ENCODE measurements at regions not wholly inside any gene's neighbourhood (a gene's known extent, or its start where the extent isn't known, plus 50 kb on each side); places are given as distances from the start of the nearest gene placed in this dataset.
"Not testable (repeated sequence)": the region's sequence is repeated elsewhere in the genome, so short reads cannot be mapped to it uniquely, and the experiment has no call there.

GRCh38 chr11:81570669-81571068 lies 1163.0 kb downstream of the FAM181B start:
- H3K36me3 Mint-ChIP-seq (ENCODE audit: insufficient read depth, unreplicated experiment) = no peaks in the 10 kb centered on the region
- ChIA-PET CTCF (no interaction called here), POLR2A (no interaction called here)
- no peak overlapping the region for H3K27ac Mint-ChIP-seq (ENCODE audit: low read depth, unreplicated experiment)
- no peak overlapping the region for H3K4me3 Mint-ChIP-seq (ENCODE audit: unreplicated experiment)
- no TSS peak for BruUV-seq (replicated peaks)
- H3K27me3 Mint-ChIP-seq (ENCODE audit: insufficient read depth, unreplicated experiment) = peaks cover 39% of the 10 kb centered on the region
- DNase-seq (ENCODE audit: unreplicated experiment) = no peak
- intact Hi-C loops (cut with micrococcal nuclease) = no loop called here
- TF ChIP-seq CTCF (IDR thresholded peaks at IDR 0.05; ENCODE audit: unreplicated experiment) = no peak
- no peaks in the 10 kb centered on the region for H3K9me3 Mint-ChIP-seq (ENCODE audit: unreplicated experiment)
- no peaks in the 10 kb centered on the region for H3K4me1 Mint-ChIP-seq (ENCODE audit: insufficient read depth, unreplicated experiment)

DNA sequence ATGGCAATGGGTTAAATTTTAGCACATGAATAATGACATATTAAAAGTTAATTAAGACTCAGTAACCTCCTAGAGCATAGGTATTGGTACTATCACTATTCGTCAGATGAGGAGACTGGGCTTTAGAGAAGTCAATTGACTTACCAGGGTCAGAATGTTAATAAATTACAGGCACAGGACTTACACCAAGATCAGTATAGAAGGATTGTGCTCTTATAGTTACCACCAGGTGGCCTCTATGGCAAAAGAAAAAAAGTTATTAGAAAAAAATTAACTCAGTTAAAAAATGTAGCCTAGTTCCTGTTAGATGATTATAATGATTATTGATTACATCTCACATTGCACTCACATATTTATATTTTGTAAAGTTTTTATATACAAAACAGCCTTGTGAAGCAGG lies 1163.7 kb downstream of the FAM181B start:
- ChIA-PET POLR2A (no interaction called here), CTCF (no interaction called here)
- Mint-ChIP-seq H3K27ac (ENCODE audit: low read depth, unreplicated experiment) (no peak overlapping the region), H3K9me3 (ENCODE audit: unreplicated experiment) (peaks cover 6% of the 10 kb centered on the region), H3K36me3 (ENCODE audit: insufficient read depth, unreplicated experiment) (no peaks in the 10 kb centered on the region), H3K27me3 (ENCODE audit: insufficient read depth, unreplicated experiment) (peaks cover 39% of the 10 kb centered on the region), H3K4me1 (ENCODE audit: insufficient read depth, unreplicated experiment) (no peaks in the 10 kb centered on the region), H3K4me3 (ENCODE audit: unreplicated experiment) (no peak overlapping the region)
- no TSS peak for BruUV-seq (replicated peaks)
- intact Hi-C loops (cut with micrococcal nuclease) = no loop called here
- TF ChIP-seq CTCF (IDR thresholded peaks at IDR 0.05; ENCODE audit: unreplicated experiment) = no peak
- DNase-seq (ENCODE audit: unreplicated experiment) = no peak

DNA sequence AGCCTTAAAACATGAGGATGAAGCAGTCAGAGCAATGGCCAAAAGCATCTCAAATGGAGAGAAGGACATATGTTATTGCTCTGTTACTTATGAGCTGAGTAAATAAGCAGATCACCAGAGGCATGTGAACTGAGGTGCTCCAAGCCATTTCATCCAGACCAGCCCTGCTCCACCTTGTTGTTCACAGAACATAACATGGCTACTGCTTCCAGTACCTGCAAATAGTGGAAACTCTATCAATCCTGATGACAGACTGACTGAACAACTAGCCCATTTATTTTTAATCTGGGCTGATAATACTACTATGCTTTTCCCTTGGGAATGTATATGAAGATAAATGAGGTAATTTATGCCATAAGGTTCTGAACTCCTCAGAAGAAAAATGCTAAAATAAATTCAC lies 1164.7 kb downstream of the FAM181B start:
- ChIA-PET CTCF (no interaction called here), POLR2A (no interaction called here)
- no peak for TF ChIP-seq CTCF (IDR thresholded peaks at IDR 0.05; ENCODE audit: unreplicated experiment)
- Mint-ChIP-seq H3K27ac (ENCODE audit: low read depth, unreplicated experiment) (no peak overlapping the region), H3K27me3 (ENCODE audit: insufficient read depth, unreplicated experiment) (peaks cover 33% of the 10 kb centered on the region), H3K36me3 (ENCODE audit: insufficient read depth, unreplicated experiment) (no peaks in the 10 kb centered on the region), H3K4me1 (ENCODE audit: insufficient read depth, unreplicated experiment) (no peaks in the 10 kb centered on the region), H3K4me3 (ENCODE audit: unreplicated experiment) (no peak overlapping the region), H3K9me3 (ENCODE audit: unreplicated experiment) (peaks cover 7% of the 10 kb centered on the region)
- BruUV-seq (replicated peaks) = no TSS peak
- DNase-seq (ENCODE audit: unreplicated experiment) = no peak
- intact Hi-C loops (cut with micrococcal nuclease) = no loop called here

DNA sequence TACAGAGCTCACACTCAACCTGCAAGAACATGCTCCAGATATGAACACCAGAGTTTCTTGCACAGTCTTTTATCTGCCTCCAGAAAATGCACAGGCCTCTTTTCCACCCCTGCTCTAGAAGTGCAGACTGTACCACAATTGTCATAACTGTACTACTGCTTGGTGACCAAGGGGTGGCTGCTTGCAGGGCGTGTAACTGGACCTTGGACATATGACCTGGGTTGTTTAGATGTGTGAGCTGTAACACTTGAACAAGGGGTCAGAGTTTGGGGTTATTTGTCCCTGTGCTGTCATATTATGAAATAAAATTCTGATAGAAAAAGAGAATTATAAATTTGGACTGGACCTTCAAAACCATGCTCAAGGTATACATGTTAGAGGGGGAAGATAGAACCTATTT lies 1185.5 kb downstream of the FAM181B start:
- H3K27ac Mint-ChIP-seq (ENCODE audit: low read depth, unreplicated experiment) = no peak overlapping the region
- TF ChIP-seq CTCF (IDR thresholded peaks at IDR 0.05; ENCODE audit: unreplicated experiment) = no peak
- no peak for DNase-seq (ENCODE audit: unreplicated experiment)
- CTCF ChIA-PET = no interaction called here
- no peaks in the 10 kb centered on the region for H3K4me1 Mint-ChIP-seq (ENCODE audit: insufficient read depth, unreplicated experiment)
- BruUV-seq (replicated peaks) = no TSS peak
- POLR2A ChIA-PET = no interaction called here
- H3K9me3 Mint-ChIP-seq (ENCODE audit: unreplicated experiment) = no peaks in the 10 kb centered on the region
- intact Hi-C loops (cut with micrococcal nuclease) = no loop called here
- peaks cover 12% of the 10 kb centered on the region for H3K27me3 Mint-ChIP-seq (ENCODE audit: insufficient read depth, unreplicated experiment)
- H3K4me3 Mint-ChIP-seq (ENCODE audit: unreplicated experiment) = no peak overlapping the region
- no peaks in the 10 kb centered on the region for H3K36me3 Mint-ChIP-seq (ENCODE audit: insufficient read depth, unreplicated experiment)

DNA sequence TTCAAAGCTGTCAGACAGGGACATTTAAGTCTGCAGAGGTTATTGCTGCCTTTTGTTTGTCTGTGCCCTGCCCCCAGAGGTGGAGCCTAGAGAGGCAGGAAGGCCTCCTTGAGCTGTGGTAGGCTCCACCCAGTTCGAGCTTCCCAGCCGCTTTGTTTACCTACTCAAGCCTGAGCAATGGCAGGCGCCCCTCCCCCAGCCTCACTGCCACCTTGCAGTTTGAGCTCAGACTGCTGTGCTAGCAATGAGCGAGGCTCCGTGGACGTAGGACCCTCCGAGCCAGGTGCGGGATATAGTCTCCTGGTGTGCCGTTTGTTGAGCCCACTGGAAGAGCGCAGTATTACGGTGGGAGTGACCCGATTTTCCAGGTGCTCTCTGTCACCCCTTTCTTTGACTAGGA lies 1193.9 kb downstream of the FAM181B start:
- H3K4me1 Mint-ChIP-seq (ENCODE audit: insufficient read depth, unreplicated experiment) = not testable (repeated sequence)

More for the DNA sequence above, 1193.9 kb downstream of the FAM181B start:
- H3K27me3 Mint-ChIP-seq (ENCODE audit: insufficient read depth, unreplicated experiment); BruUV-seq (replicated peaks); H3K9me3 Mint-ChIP-seq (ENCODE audit: unreplicated experiment); intact Hi-C loops (cut with micrococcal nuclease); H3K36me3 Mint-ChIP-seq (ENCODE audit: insufficient read depth, unreplicated experiment); H3K27ac Mint-ChIP-seq (ENCODE audit: low read depth, unreplicated experiment); POLR2A ChIA-PET; H3K4me3 Mint-ChIP-seq (ENCODE audit: unreplicated experiment); DNase-seq (ENCODE audit: unreplicated experiment): not testable (repeated sequence)
- CTCF ChIA-PET = interaction anchor here (2.0 kb wide), 1 partner anchor 43 kb away, joined by 7 read pairs; no protein-coding TSS in a partner anchor

Data from MCF 10A (cell line).